K562 (cell line): ENCODE measurements at regions not wholly inside any gene's neighbourhood (a gene's known extent, or its start where the extent isn't known, plus 50 kb on each side); places are given as distances from the start of the nearest gene placed in this dataset.

Experiments
- ATAC-seq: fragments of 200-7000 bp; cut with Tn5 transposase; 3 replicates; pipeline ENCODE4 v1.9.1; 2020; ENCODE audit warnings: moderate library complexity
- BruUV-seq: library from RNA; stranded (reverse); fragments of 400-500 nt; replicated peaks from 2 replicates; lab custom pipeline; 2021; lab: Mats Ljungman, UMichigan
- CTCF ChIA-PET: fragments of 300-600 bp; formaldehyde crosslinking; extraction: SDS; loops from one replicate; lab custom pipeline; 2021; ENCODE audit warnings: low intra/inter-chr PET ratio; lab: Yijun Ruan, JAX
- POLR2A ChIA-PET: fragments of 300-600, 350-650 bp; sonication (Branson Sonifier 250); formaldehyde crosslinking; extraction: SDS; loops from one replicate; lab custom pipeline; 2021; ENCODE audit warnings: antibody characterized with exemption, inconsistent platforms; lab: Yijun Ruan, JAX
- DNase-seq, 4 experiments: peaks; one replicate each; pipeline versions ENCODE4 v3.0.0 to v3.0.0-alpha.2; 2011 to 2018; ENCODE audit warnings: low spot score in 3 of 4, mixed read lengths in 3 of 4; ENCODE audit errors: extremely low read depth in 1 of 4
- FAIRE-seq: peaks from 2 replicates; lab custom pipeline; 2011; peaks lifted over from hg19 to GRCh38; lab: Jason Lieb, UNC
- H2AFZ ChIP-seq: 2 replicates; pipeline ENCODE4 v1.6.0; 2011; ENCODE audit warnings: low read depth, low read length, control low read depth, inconsistent platforms
- H3K27ac ChIP-seq: fragments of 200-600 bp; 3 replicates; pipeline ENCODE4 v1.8.0; 2011; ENCODE audit warnings: low read depth, mild to moderate bottlenecking, control low read depth, inconsistent platforms, low read length, moderate library complexity, mixed read lengths; ENCODE audit errors: extremely low read depth
- H3K27me3 ChIP-seq, 2 experiments: fragments of 300-600 bp in 1 of 2; 2 replicates in 1 of 2; 3 replicates in 1 of 2; pipeline versions ENCODE4 v1.6.0 to v1.8.0; 2011; ENCODE audit warnings: inconsistent platforms in 2 of 2, low read length in 2 of 2, mild to moderate bottlenecking in 1 of 2, mixed read lengths in 1 of 2, moderate library complexity in 1 of 2; ENCODE audit not compliant: control insufficient read depth in 2 of 2, insufficient read depth in 2 of 2
- H3K36me3 ChIP-seq: fragments of 300-600 bp; 3 replicates; pipeline ENCODE4 v1.8.0; 2011; ENCODE audit warnings: mild to moderate bottlenecking, low read length, inconsistent platforms; ENCODE audit not compliant: control insufficient read depth, insufficient read depth
- H3K4me1 ChIP-seq, 2 experiments: fragments of 200-600 bp in 1 of 2; replicated peaks in 1 of 2; 2 replicates in 1 of 2; 3 replicates in 1 of 2; pipeline versions ENCODE4 v1.5.1 to v1.8.0; 2011; ENCODE audit warnings: inconsistent platforms in 2 of 2, low read length in 2 of 2, mild to moderate bottlenecking in 1 of 2, mixed read lengths in 1 of 2, moderate library complexity in 1 of 2; ENCODE audit not compliant: control insufficient read depth in 2 of 2, insufficient read depth in 2 of 2
- H3K4me2 ChIP-seq: 2 replicates; pipeline ENCODE4 v1.6.1; 2011; ENCODE audit warnings: low read length, control low read depth, inconsistent platforms, mixed read lengths; ENCODE audit not compliant: insufficient read depth
- H3K4me3 ChIP-seq: fragments of 200-600 bp; sonication (generic), shearing (Covaris generic); 2 replicates; pipeline ENCODE4 v1.5.1; 2016; ENCODE audit warnings: control low read depth, inconsistent platforms
- H3K79me2 ChIP-seq: fragments of 200-600 bp; 3 replicates; pipeline ENCODE4 v1.8.0; 2011; ENCODE audit warnings: low read length, inconsistent platforms; ENCODE audit not compliant: control insufficient read depth, insufficient read depth
- H3K9ac ChIP-seq, 2 experiments: 2 replicates each; pipeline versions ENCODE4 v1.6.0 to v1.6.1; 2011; ENCODE audit warnings: low read depth in 2 of 2, low read length in 2 of 2, control low read depth in 1 of 2, inconsistent platforms in 1 of 2, mild to moderate bottlenecking in 1 of 2, mixed read lengths in 1 of 2; ENCODE audit not compliant: insufficient read depth in 1 of 2
- H3K9me1 ChIP-seq: one replicate; pipeline ENCODE4 v1.6.0; 2011; ENCODE audit warnings: inconsistent platforms, mild to moderate bottlenecking, low read length, moderate library complexity; ENCODE audit not compliant: control insufficient read depth, insufficient read depth
- H3K9me3 ChIP-seq: replicated peaks from 2 replicates; pipeline ENCODE4 v1.5.1; 2011; ENCODE audit warnings: low read depth, low read length, inconsistent platforms; ENCODE audit not compliant: control insufficient read depth, insufficient read depth
- H4K20me1 ChIP-seq: replicated peaks from 2 replicates; pipeline ENCODE4 v1.6.1; 2011; ENCODE audit warnings: low read length, inconsistent platforms, mixed read lengths; ENCODE audit not compliant: control insufficient read depth, insufficient read depth
- ARID1B ChIP-seq: fragments of 450-650 bp; IDR thresholded peaks from 2 replicates; pipeline ENCODE4 v1.6.1; 2016; ENCODE audit warnings: antibody characterized with exemption, mild to moderate bottlenecking, inconsistent platforms
- CAMTA2 ChIP-seq: fragments of 250-450 bp; sonication (Bioruptor Pico); conservative IDR thresholded peaks from 2 replicates; pipeline ENCODE4 v1.5.1; 2022
- CBX5 ChIP-seq: IDR thresholded peaks from 2 replicates; pipeline ENCODE4 v1.6.1; 2014; ENCODE audit warnings: low read depth, borderline replicate concordance
- CTCFL ChIP-seq: IDR thresholded peaks from 2 replicates; pipeline ENCODE4 v1.6.1; 2011; ENCODE audit warnings: borderline replicate concordance, low read depth, mild to moderate bottlenecking, moderate library complexity, low read length; ENCODE audit not compliant: insufficient read depth, poor library complexity, severe bottlenecking
- GTF2E2 ChIP-seq: fragments of 200-800 bp; sonication (Bioruptor generic); IDR thresholded peaks from 2 replicates; pipeline ENCODE4 v1.6.1; 2016; ENCODE audit warnings: missing genetic modification characterization, missing compliant biosample characterization
- HDAC3 ChIP-seq: fragments of 450-650 bp; IDR thresholded peaks from 2 replicates; pipeline ENCODE4 v1.6.1; 2018; ENCODE audit warnings: borderline replicate concordance, mild to moderate bottlenecking, moderate library complexity; ENCODE audit not compliant: partially characterized antibody
- MAFK ChIP-seq: IDR thresholded peaks from 2 replicates; pipeline ENCODE4 v1.6.1; 2011; ENCODE audit warnings: low read length, improper control_type of control experiment
- NBN ChIP-seq: fragments of 450-650 bp; IDR thresholded peaks from 2 replicates; pipeline ENCODE4 v1.6.1; 2016; ENCODE audit warnings: low read depth, mild to moderate bottlenecking
- NFATC3 ChIP-seq: fragments of 450-650 bp; IDR thresholded peaks from 2 replicates; pipeline ENCODE4 v1.6.1; 2017; ENCODE audit warnings: mild to moderate bottlenecking
- XRCC4 ChIP-seq: IDR thresholded peaks from one replicate; pipeline ENCODE4 v1.6.1; 2011; ENCODE audit not compliant: insufficient read depth, insufficient read length; ENCODE audit errors: extremely low read depth
- WGBS: fragments of 100-300 bp; shearing (Covaris generic); methylation state at CpG from one replicate; pipeline ENCODE4 v1.1.6; 2016; ENCODE audit warnings: low coverage, mixed read lengths; ENCODE audit not compliant: insufficient coverage; ENCODE audit errors: missing lambda C conversion rate; 5-methylcytosine and 5-hydroxymethylcytosine counted together
- in situ Hi-C: fragments of 300-500 bp; cut with MboI; formaldehyde crosslinking; loops from 4 replicates; pipeline ENCODE4 v1.15.0; 2018; ENCODE audit warnings: inconsistent platforms, mixed read lengths
- intact Hi-C: fragments of 100-400 bp; cut with micrococcal nuclease; formaldehyde crosslinking; loops from 2 replicates; pipeline ENCODE4 v1.14.2; 2022
- TF ChIP-seq, protein P1 (sequence below): fragments of 250-450 bp; sonication (Bioruptor Pico); IDR thresholded peaks from 2 replicates; pipeline ENCODE4 v1.9.0; 2021; ENCODE audit warnings: mild to moderate bottlenecking
- TF ChIP-seq, protein P2 (sequence below): sonication (generic); formaldehyde crosslinking; IDR thresholded peaks from 2 replicates; pipeline ENCODE4 v1.8.0; 2023; ENCODE audit warnings: missing genetic modification reagents, mild to moderate bottlenecking, borderline replicate concordance

- POLR2A ChIA-PET, result no interaction called here
- CTCF ChIA-PET, result no interaction called here
- Histone ChIP-seq H2AFZ (no peak overlapping the region), H3K4me1 (no peaks in the 10 kb centered on the region), H3K9me3 (no peaks in the 10 kb centered on the region), H3K9ac (no peak overlapping the region), H3K9me1 (no peaks in the 10 kb centered on the region), H3K79me2 (no peaks in the 10 kb centered on the region), H3K4me2 (no peak overlapping the region), H4K20me1 (no peaks in the 10 kb centered on the region), H3K27ac (no peak overlapping the region), H3K36me3 (no peaks in the 10 kb centered on the region), H3K27me3 (no peaks in the 10 kb centered on the region), H3K4me3 (no peak overlapping the region)
- intact Hi-C loops (no loop called here), in situ Hi-C loops (no loop called here)
- TF ChIP-seq NBN (no peak), XRCC4 (no peak), CAMTA2 (CRISPR knock-in tag) (no peak), NFATC3 (no peak), CTCFL (no peak), ARID1B (no peak), GTF2E2 (tag) (no peak), CBX5 (no peak), MAFK (no peak), HDAC3 (no peak)
- TF ChIP-seq, protein P1, sequence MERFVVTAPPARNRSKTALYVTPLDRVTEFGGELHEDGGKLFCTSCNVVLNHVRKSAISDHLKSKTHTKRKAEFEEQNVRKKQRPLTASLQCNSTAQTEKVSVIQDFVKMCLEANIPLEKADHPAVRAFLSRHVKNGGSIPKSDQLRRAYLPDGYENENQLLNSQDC, result no peak
- TF ChIP-seq, protein P2, sequence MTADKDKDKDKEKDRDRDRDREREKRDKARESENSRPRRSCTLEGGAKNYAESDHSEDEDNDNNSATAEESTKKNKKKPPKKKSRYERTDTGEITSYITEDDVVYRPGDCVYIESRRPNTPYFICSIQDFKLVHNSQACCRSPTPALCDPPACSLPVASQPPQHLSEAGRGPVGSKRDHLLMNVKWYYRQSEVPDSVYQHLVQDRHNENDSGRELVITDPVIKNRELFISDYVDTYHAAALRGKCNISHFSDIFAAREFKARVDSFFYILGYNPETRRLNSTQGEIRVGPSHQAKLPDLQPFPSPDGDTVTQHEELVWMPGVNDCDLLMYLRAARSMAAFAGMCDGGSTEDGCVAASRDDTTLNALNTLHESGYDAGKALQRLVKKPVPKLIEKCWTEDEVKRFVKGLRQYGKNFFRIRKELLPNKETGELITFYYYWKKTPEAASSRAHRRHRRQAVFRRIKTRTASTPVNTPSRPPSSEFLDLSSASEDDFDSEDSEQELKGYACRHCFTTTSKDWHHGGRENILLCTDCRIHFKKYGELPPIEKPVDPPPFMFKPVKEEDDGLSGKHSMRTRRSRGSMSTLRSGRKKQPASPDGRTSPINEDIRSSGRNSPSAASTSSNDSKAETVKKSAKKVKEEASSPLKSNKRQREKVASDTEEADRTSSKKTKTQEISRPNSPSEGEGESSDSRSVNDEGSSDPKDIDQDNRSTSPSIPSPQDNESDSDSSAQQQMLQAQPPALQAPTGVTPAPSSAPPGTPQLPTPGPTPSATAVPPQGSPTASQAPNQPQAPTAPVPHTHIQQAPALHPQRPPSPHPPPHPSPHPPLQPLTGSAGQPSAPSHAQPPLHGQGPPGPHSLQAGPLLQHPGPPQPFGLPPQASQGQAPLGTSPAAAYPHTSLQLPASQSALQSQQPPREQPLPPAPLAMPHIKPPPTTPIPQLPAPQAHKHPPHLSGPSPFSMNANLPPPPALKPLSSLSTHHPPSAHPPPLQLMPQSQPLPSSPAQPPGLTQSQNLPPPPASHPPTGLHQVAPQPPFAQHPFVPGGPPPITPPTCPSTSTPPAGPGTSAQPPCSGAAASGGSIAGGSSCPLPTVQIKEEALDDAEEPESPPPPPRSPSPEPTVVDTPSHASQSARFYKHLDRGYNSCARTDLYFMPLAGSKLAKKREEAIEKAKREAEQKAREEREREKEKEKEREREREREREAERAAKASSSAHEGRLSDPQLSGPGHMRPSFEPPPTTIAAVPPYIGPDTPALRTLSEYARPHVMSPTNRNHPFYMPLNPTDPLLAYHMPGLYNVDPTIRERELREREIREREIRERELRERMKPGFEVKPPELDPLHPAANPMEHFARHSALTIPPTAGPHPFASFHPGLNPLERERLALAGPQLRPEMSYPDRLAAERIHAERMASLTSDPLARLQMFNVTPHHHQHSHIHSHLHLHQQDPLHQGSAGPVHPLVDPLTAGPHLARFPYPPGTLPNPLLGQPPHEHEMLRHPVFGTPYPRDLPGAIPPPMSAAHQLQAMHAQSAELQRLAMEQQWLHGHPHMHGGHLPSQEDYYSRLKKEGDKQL, result no peak
- DNase-seq, result no peak
- no peak for ATAC-seq
- no peak for FAIRE-seq
- WGBS, result 3% methylated on average over 5 of the region's 5 CpGs
- no TSS peak for BruUV-seq
Measured at GRCh38 chr6:71091167-71091566, 134.3 kb upstream of the B3GAT2 start.
